ENCODE measurements at regions not wholly inside any gene's neighbourhood (a gene's known extent, or its start where the extent isn't known, plus 50 kb on each side); places are given as distances from the start of the nearest gene placed in this dataset.

DNA sequence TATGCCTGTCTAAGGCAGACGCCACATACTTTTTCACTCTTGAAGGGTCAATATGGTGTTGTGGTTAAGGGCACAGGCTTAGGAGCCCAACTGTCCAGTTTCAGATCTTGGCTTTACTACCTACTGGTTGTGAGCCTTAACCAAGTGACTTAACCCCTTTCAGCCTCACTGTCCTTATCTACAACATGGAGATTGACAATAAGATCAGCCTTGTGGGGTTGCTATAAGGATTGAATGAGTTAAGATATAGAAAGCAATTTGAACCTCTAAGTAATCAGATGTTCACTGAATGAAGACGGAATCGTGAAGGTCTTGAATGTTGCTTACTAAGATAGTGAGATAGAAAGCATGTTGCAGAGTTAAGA is 121.3 kb upstream of the JUN start:
- Histone ChIP-seq H3K36me3 (ENCODE audit: control insufficient read depth, insufficient read depth, low read length) (no peaks in the 10 kb centered on the region), H3K9me3 (replicated peaks; ENCODE audit: control insufficient read depth, insufficient read depth, low read depth, low read length) (no peaks in the 10 kb centered on the region), H3K4me1 (replicated peaks in 1 of 2; ENCODE audit: control insufficient read depth in 2 of 2, insufficient read depth in 2 of 2, low read length in 2 of 2) (peaks cover 18 to 33% of the 10 kb centered on the region in 2 experiments), H3K27ac (ENCODE audit: extremely low read depth, low read depth, low read length) (no peak overlapping the region), H3K9ac (ENCODE audit: insufficient read depth in 1 of 2, low read depth in 2 of 2, low read length in 2 of 2) (no peak overlapping the region), H3K27me3 (ENCODE audit: control insufficient read depth in 2 of 2, insufficient read depth in 2 of 2, low read length in 2 of 2) (no peaks in the 10 kb centered on the region), H3K9me1 (ENCODE audit: control insufficient read depth, insufficient read depth, low read length) (no peaks in the 10 kb centered on the region), H4K20me1 (replicated peaks; ENCODE audit: control insufficient read depth, insufficient read depth, low read length) (no peaks in the 10 kb centered on the region), H3K4me2 (ENCODE audit: insufficient read depth, low read length) (no peak overlapping the region), H3K79me2 (ENCODE audit: control insufficient read depth, insufficient read depth, low read length) (no peaks in the 10 kb centered on the region), H3K4me3 (no peak overlapping the region), H2AFZ (ENCODE audit: low read depth, low read length) (peak overlapping the region; percentile 46)
- WGBS (ENCODE audit: insufficient coverage, low coverage, missing lambda C conversion rate), result 28% methylated on average over 3 of the region's 3 CpGs
- TF ChIP-seq, protein P1, sequence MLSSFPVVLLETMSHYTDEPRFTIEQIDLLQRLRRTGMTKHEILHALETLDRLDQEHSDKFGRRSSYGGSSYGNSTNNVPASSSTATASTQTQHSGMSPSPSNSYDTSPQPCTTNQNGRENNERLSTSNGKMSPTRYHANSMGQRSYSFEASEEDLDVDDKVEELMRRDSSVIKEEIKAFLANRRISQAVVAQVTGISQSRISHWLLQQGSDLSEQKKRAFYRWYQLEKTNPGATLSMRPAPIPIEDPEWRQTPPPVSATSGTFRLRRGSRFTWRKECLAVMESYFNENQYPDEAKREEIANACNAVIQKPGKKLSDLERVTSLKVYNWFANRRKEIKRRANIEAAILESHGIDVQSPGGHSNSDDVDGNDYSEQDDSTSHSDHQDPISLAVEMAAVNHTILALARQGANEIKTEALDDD (IDR thresholded peaks at IDR 0.05), result peak; percentile 96
- TF ChIP-seq CHCHD3 (CRISPR knock-in tag; IDR thresholded peaks at IDR 0.05), result no peak
- TF ChIP-seq HDAC3 (IDR thresholded peaks at IDR 0.05; ENCODE audit: borderline replicate concordance, partially characterized antibody), result no peak
- TF ChIP-seq HDAC6 (IDR thresholded peaks at IDR 0.05; ENCODE audit: low read depth, low read length), result no peak
- TF ChIP-seq ASH1L (IDR thresholded peaks at IDR 0.05; ENCODE audit: borderline replicate concordance, low read depth, partially characterized antibody), result no peak
- TF ChIP-seq ZBTB1 (CRISPR knock-in tag; IDR thresholded peaks at IDR 0.05; ENCODE audit: borderline replicate concordance, low read depth), result no peak
- TF ChIP-seq FOXP1 (CRISPR knock-in tag; IDR thresholded peaks at IDR 0.05), result no peak
- no peak for TF ChIP-seq HDAC1 (IDR thresholded peaks at IDR 0.05)
- TF ChIP-seq, protein P2, sequence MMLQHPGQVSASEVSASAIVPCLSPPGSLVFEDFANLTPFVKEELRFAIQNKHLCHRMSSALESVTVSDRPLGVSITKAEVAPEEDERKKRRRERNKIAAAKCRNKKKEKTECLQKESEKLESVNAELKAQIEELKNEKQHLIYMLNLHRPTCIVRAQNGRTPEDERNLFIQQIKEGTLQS (IDR thresholded peaks at IDR 0.05), result no peak
- TF ChIP-seq, protein P2 (CRISPR knock-in tag; conservative IDR thresholded peaks at IDR 0.05), result no peak
- no peak for TF ChIP-seq WHSC1 (IDR thresholded peaks at IDR 0.05; ENCODE audit: low read length)
- no peak for TF ChIP-seq ZFP36 (IDR thresholded peaks at IDR 0.05; ENCODE audit: low read depth, low read length, partially characterized antibody)
- peak in 1 of 2 experiments; percentile 12; a peak in 1 of 4 replicates for TF ChIP-seq CSDE1 (IDR thresholded peaks at IDR 0.05)
- no peak for TF ChIP-seq ZNF133 (CRISPR knock-in tag; IDR thresholded peaks at IDR 0.05)
- TF ChIP-seq HOXB6 (CRISPR knock-in tag; IDR thresholded peaks at IDR 0.05; ENCODE audit: borderline replicate concordance), result no peak
- TF ChIP-seq HNRNPL (IDR thresholded peaks at IDR 0.05; ENCODE audit: low read depth, low read length), result no peak
- ChIA-PET POLR2A (interaction anchor here (0.9 kb wide), 1 partner anchor 122 kb away, joined by 6 read pairs; the partner anchor contains the start of gene JUN), CTCF (ENCODE audit: low intra/inter-chr PET ratio) (no interaction called here)
- DNase-seq (ENCODE audit: extremely low read depth in 1 of 4, low spot score in 3 of 4) (no peak), ATAC-seq (no peak), FAIRE-seq (no peak)
- in situ Hi-C loops (cut with MboI), result no loop called here
- intact Hi-C loops (cut with micrococcal nuclease), result no loop called here
- no TSS peak for BruUV-seq (replicated peaks)
